Uterus (tissue), 3 donors: ENCODE measurements at regions not wholly inside any gene's neighbourhood (a gene's known extent, or its start where the extent isn't known, plus 50 kb on each side); places are given as distances from the start of the nearest gene placed in this dataset.

Experiments used
- DNase-seq, 2 donors: peaks; one replicate each; pipeline ENCODE4 v3.0.0-alpha.2; 2019 to 2020
- H3K27ac ChIP-seq, 2 donors: fragments of 200-600 bp; sonication (generic); 1 replicate in 1 of 2; 2 replicates in 1 of 2; pipeline ENCODE4 v1.5.1; 2016 to 2018
- H3K27me3 ChIP-seq, 2 donors: fragments of 200-600 bp; sonication (generic); one replicate each; pipeline ENCODE4 v1.5.1; 2018 to 2019; ENCODE audit warnings: control low read depth in 1 of 2
- H3K36me3 ChIP-seq, 2 donors: fragments of 200-600 bp; sonication (generic); one replicate each; pipeline ENCODE4 v1.5.1; 2019; ENCODE audit warnings: control low read depth in 1 of 2
- H3K4me1 ChIP-seq, 2 donors: fragments of 200-600 bp; sonication (generic); one replicate each; pipeline ENCODE4 v1.5.1; 2018 to 2019; ENCODE audit warnings: control low read depth in 1 of 2
- H3K4me3 ChIP-seq, 2 donors: fragments of 200-600 bp; sonication (generic); 1 replicate in 1 of 2; 2 replicates in 1 of 2; pipeline ENCODE4 v1.5.1; 2018 to 2019; ENCODE audit warnings: mild to moderate bottlenecking in 1 of 2
- H3K9me3 ChIP-seq, 2 donors: fragments of 200-600 bp; sonication (generic); one replicate each; pipeline ENCODE4 v1.5.1; 2019; ENCODE audit warnings: control low read depth in 1 of 2
- POLR2A ChIP-seq, 2 donors: fragments of 450-650 bp; IDR thresholded peaks; one replicate each; pipeline ENCODE4 v1.6.1; 2016; ENCODE audit warnings: antibody characterized with exemption in 2 of 2, mild to moderate bottlenecking in 1 of 2, moderate library complexity in 1 of 2
- intact Hi-C: fragments of 100-400 bp; cut with DNase I; formaldehyde crosslinking; loops from one replicate; pipeline ENCODE4 v1.15.1; 2023; ENCODE audit warnings: low total_unique reads
- TF ChIP-seq, protein P1 (sequence below), 4 experiments: fragments of 200-600 bp in 2 of 4; fragments of 450-650 bp in 2 of 4; sonication (generic) in 2 of 4; IDR thresholded peaks; one replicate each; pipeline ENCODE4 v1.5.1; 2016 to 2019; ENCODE audit warnings: antibody characterized with exemption in 4 of 4, mild to moderate bottlenecking in 2 of 4, moderate library complexity in 1 of 4
- donor health status: DM: yes; HTN: yes; CAD: no.

DNA sequence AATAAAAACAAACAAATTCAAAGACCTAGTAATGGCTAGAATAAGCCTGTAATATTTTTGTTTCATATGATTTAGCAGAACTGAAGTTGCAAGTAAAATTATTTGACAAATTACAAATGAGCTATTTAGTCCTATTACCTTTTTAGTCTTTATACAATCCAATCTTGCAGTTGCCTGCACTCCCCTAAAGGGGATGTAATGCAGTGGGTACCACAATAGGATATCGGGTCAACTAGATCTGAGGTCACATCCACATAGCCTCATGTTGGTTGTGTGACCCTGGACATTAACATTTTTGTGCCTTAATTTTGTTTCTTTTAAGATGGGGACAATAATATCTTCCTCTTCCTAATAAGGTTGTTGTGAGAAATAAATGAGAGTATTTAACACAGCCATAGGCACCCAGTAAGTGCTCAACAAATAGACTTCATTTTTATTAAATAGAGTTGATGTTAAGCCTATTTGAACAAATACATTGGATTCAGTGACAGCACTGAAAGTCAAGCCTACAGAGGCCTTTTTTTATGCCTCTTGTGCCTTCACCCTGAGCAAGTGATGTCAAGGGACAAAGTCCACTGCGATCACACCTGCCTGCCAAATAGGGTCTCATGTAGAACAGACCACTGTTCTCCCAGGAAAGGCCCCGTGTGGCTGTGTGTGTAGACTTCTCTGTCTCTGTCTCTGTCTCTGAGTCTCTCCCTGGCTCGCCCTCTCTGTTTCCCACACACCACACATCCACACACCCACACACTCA is 124.8 kb downstream of the EVX1 start:
- H3K9me3 ChIP-seq, result no peaks in the 10 kb centered on the region
- peak overlapping the region; percentile 54 to 75 for H3K27ac ChIP-seq
- H3K36me3 ChIP-seq, result no peaks in the 10 kb centered on the region
- H3K4me3 ChIP-seq, result no peak overlapping the region
- peaks cover 0 to 4% of the 10 kb centered on the region in 2 donors for H3K4me1 ChIP-seq
- no peaks in the 10 kb centered on the region for H3K27me3 ChIP-seq
- intact Hi-C loops, result no loop called here
- no peak for DNase-seq
- TF ChIP-seq, protein P1, sequence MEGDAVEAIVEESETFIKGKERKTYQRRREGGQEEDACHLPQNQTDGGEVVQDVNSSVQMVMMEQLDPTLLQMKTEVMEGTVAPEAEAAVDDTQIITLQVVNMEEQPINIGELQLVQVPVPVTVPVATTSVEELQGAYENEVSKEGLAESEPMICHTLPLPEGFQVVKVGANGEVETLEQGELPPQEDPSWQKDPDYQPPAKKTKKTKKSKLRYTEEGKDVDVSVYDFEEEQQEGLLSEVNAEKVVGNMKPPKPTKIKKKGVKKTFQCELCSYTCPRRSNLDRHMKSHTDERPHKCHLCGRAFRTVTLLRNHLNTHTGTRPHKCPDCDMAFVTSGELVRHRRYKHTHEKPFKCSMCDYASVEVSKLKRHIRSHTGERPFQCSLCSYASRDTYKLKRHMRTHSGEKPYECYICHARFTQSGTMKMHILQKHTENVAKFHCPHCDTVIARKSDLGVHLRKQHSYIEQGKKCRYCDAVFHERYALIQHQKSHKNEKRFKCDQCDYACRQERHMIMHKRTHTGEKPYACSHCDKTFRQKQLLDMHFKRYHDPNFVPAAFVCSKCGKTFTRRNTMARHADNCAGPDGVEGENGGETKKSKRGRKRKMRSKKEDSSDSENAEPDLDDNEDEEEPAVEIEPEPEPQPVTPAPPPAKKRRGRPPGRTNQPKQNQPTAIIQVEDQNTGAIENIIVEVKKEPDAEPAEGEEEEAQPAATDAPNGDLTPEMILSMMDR (IDR thresholded peaks at IDR 0.05), result no peak
- no peak for TF ChIP-seq POLR2A (IDR thresholded peaks at IDR 0.05)

DNA sequence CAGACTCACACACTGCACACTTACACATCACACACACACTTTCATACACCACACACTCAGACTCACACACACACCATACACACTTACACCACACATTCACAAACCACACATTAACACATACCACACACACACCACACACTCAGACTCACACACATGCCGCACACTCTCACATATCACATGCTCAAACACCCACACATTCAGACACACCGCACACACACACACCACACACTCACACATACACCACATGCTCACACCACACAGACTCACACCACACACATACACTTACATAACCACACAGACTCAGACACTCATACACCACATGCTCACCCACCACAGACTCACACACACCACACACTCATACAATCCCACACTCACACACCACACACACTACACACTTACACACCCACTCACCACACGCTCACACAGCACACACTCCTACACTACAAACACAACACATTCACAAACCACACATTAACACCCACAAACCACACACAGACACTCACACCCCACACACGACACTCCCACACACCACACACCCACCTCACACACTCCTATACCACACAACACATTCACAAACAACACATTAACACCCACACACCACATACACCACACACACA is 125.4 kb downstream of the EVX1 start:
- H3K36me3 ChIP-seq, result no peaks in the 10 kb centered on the region
- intact Hi-C loops, result no loop called here
- H3K9me3 ChIP-seq, result no peaks in the 10 kb centered on the region
- H3K4me3 ChIP-seq, result no peak overlapping the region
- no peaks in the 10 kb centered on the region for H3K27me3 ChIP-seq
- H3K4me1 ChIP-seq, result peaks cover 0 to 4% of the 10 kb centered on the region in 2 donors
- DNase-seq, result no peak
- H3K27ac ChIP-seq, result peak overlapping the region; percentile 54 to 75
- TF ChIP-seq POLR2A (IDR thresholded peaks at IDR 0.05), result no peak
- TF ChIP-seq, protein P1 (IDR thresholded peaks at IDR 0.05), result no peak

DNA sequence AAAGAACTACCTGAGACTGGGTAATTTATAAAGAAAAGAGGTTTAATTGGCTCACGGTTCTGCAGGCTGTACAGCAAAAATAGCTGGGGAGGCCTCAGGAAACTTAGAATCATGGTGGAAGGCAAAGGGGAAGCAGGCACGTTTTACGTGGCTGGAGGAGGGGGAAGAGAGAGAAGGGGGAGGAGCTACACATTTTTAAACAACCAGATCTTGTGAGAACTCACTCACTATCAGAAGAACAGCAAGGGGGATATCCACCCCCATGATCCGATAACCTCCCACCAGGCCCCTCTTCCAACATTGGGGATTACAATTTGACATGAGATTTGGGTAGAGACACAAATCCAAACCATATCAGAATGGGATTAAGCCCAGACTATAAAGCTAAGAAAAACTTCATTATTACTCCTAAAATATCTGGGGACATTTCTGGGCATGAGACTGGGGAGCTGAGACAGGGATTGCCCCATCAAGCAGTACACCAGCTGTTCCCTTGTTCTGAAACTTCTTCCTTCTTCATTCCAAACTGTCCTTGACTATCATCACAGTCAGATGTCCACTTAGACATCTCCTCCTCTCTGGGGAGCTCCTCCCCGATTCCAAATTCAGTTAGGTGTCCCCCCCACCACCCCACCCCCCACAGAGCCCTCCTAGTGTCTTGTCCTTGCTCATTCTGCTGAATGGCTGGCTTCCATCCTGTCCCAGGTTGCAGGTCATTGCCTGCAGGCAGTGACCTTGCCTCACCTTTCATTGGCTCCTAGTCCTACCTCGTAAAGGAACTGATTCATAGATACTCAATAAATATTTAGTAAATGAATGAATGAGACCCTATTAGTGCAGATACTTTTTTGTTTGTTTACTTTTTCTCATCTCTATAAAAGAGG is 132.6 kb downstream of the EVX1 start:
- Histone ChIP-seq H3K27me3 (no peaks in the 10 kb centered on the region), H3K9me3 (no peaks in the 10 kb centered on the region), H3K4me3 (no peak overlapping the region), H3K4me1 (peaks cover 4 to 10% of the 10 kb centered on the region in 2 donors), H3K27ac (peak overlapping the region; percentile 69 to 74), H3K36me3 (no peaks in the 10 kb centered on the region)
- DNase-seq, result no peak
- TF ChIP-seq POLR2A (IDR thresholded peaks at IDR 0.05), result no peak
- TF ChIP-seq, protein P1 (IDR thresholded peaks at IDR 0.05), result no peak
- intact Hi-C loops, result no loop called here

DNA sequence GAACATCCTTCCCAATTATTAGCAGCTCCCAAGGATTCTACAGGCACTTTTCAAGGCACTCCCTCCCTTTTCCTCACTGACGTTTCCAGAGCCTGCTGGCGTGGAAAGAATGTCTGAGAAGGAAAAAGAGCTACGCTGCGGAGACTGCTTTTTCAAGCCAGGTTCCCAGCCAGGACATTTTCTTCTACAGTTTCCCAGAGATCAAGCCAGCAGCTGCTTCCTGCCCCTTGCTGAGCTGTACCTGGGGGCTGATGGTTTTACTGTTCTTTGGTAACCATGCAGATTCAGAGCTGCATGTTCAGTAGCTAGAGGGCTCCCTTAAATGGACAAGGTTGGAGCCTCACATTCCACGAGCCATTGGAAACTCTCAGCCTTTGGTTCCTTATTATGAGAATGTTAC is 133.4 kb downstream of the EVX1 start:
- H3K4me3 ChIP-seq, result no peak overlapping the region
- H3K4me1 ChIP-seq, result peaks cover 4 to 10% of the 10 kb centered on the region in 2 donors
- no peaks in the 10 kb centered on the region for H3K27me3 ChIP-seq
- peak in 1 of 2 donors; percentile 53 for DNase-seq
- intact Hi-C loops, result no loop called here
- no peaks in the 10 kb centered on the region for H3K9me3 ChIP-seq
- peak overlapping the region; percentile 69 to 74 for H3K27ac ChIP-seq
- no peaks in the 10 kb centered on the region for H3K36me3 ChIP-seq
- TF ChIP-seq, protein P1 (IDR thresholded peaks at IDR 0.05), result no peak
- no peak for TF ChIP-seq POLR2A (IDR thresholded peaks at IDR 0.05)
